ENCODE measurements at regions not wholly inside any gene's neighbourhood (a gene's known extent, or its start where the extent isn't known, plus 50 kb on each side); places are given as distances from the start of the nearest gene placed in this dataset.
"Not testable (repeated sequence)": the region's sequence is repeated elsewhere in the genome, so short reads cannot be mapped to it uniquely, and the experiment has no call there.

DNA sequence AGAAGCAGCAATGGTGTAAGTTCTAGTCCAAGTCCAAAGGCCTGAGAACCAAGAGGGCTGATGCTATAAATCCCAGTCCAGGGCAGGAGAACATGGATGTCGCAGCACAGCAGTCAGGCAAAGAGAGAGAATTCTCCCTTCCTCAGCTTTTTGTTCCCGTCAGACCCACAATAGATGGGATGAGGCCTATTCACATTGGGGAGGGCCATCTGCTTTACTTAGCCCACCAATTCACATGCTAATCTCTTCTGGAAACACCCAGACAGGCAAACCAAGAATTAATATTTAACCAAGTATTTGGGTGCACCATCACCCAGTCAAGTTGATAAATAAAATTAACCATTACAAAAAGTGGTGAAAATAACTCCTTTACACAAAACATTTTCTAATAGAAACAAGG is 511.7 kb upstream of the UBE2E2 start:
- Histone ChIP-seq H3K4me3 (no peak overlapping the region), H3K9ac (ENCODE audit: insufficient read length) (no peak overlapping the region), H3K36me3 (ENCODE audit: insufficient read depth, low read length) (no peaks in the 10 kb centered on the region), H3K27ac (no peak overlapping the region), H3K9me3 (ENCODE audit: low read depth, low read length) (no peaks in the 10 kb centered on the region)
- TF ChIP-seq POLR2AphosphoS5 (IDR thresholded peaks at IDR 0.05; ENCODE audit: borderline replicate concordance, low read depth, low read length) (no peak), EZH2 (IDR thresholded peaks at IDR 0.05) (no peak), FOXP2 (optimal IDR thresholded peaks at IDR 0.05; ENCODE audit: control extremely low read depth, extremely low read length, insufficient read depth) (no peak)
- DNase-seq (ENCODE audit: low read depth, low spot score) = no peak

DNA sequence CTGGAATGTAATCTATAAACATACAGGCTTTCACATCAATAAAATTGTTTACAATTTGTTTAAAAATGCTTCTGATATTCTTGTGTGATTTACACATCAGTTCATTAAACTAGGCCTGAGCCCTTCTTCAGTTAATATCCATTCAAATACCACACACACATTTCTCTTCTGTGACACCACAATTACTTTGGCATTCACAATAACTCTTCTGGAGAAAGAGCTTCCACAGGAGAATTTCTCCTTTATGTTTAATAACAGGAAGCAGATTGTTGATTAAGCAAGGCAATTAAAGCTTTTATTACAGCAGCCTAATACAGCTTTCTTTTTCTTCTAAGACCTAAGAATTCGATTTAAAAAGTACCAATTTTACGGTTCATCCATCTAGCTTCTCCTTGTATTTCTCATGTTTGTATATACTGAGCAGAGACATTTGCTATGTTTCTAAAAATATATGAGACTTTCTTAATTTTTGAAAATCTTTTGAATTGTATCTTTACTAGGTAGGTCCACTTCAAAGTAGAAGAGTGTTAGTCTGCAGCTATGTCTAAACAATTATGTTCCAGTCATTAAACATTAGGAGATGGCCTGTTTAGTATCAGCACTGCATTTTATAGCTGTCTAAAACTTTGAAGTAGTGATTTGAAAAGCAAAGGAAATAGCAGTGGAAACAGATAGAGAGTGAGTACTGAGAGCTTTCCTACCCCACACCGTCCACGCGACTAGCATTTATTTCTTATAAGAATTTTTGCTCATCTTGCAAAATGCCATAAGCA is 511.1 kb upstream of the UBE2E2 start:
- Histone ChIP-seq H3K9me3 (ENCODE audit: low read depth, low read length) (no peaks in the 10 kb centered on the region), H3K9ac (ENCODE audit: insufficient read length) (no peak overlapping the region), H3K36me3 (ENCODE audit: insufficient read depth, low read length) (no peaks in the 10 kb centered on the region), H3K27ac (no peak overlapping the region), H3K4me3 (no peak overlapping the region)
- no peak for DNase-seq (ENCODE audit: low read depth, low spot score)
- no peak for TF ChIP-seq FOXP2 (optimal IDR thresholded peaks at IDR 0.05; ENCODE audit: control extremely low read depth, extremely low read length, insufficient read depth)
- no peak for TF ChIP-seq POLR2AphosphoS5 (IDR thresholded peaks at IDR 0.05; ENCODE audit: borderline replicate concordance, low read depth, low read length)
- no peak for TF ChIP-seq EZH2 (IDR thresholded peaks at IDR 0.05)

DNA sequence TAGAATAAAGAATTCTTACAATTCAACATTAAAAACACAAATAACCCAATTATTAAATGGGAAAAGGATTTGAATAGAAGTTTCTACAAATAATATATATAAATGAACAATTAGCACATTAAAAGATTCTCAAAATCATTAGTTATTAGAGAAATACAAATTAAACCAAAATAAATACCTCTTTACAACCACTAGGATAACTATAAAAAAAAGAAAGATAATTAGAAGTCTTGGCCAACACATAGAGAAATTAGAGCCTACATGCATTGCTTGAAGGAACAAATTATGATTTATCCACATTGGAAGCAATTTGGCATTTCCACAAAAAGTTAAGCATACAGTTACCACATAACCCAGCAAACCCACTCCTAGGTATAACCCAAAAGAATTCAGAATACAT is 502.3 kb upstream of the UBE2E2 start:
- H3K9ac ChIP-seq (ENCODE audit: insufficient read length) = no peak overlapping the region
- no peak for DNase-seq (ENCODE audit: low read depth, low spot score)
- TF ChIP-seq FOXP2 (optimal IDR thresholded peaks at IDR 0.05; ENCODE audit: control extremely low read depth, extremely low read length, insufficient read depth) (no peak), EZH2 (IDR thresholded peaks at IDR 0.05) (no peak)

DNA sequence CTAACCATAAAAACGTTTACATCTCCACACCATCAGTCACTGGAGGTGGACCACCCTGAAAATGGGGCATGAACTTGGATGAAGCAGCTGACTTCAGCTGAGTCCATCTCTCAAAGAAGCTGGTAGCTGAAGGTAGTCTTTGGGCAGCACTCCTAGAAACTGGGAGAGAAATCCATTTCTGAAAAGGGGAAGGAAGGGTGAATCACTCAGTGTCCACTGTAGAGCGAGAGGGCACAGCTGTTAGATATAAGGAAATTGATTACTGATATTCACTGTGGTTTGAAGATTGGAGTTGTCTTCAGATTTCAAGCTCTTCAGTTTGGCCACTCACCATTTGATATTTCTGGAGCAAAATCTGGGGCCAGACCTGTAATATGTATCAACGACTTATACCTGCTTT is 499.0 kb upstream of the UBE2E2 start:
- H3K4me3 ChIP-seq = no peak overlapping the region
- no peak overlapping the region for H3K9ac ChIP-seq (ENCODE audit: insufficient read length)
- H3K36me3 ChIP-seq (ENCODE audit: insufficient read depth, low read length) = no peaks in the 10 kb centered on the region
- no peak overlapping the region for H3K27ac ChIP-seq
- no peak for DNase-seq (ENCODE audit: low read depth, low spot score)
- TF ChIP-seq EZH2 (IDR thresholded peaks at IDR 0.05) (no peak), POLR2AphosphoS5 (IDR thresholded peaks at IDR 0.05; ENCODE audit: borderline replicate concordance, low read depth, low read length) (no peak), FOXP2 (optimal IDR thresholded peaks at IDR 0.05; ENCODE audit: control extremely low read depth, extremely low read length, insufficient read depth) (no peak)
- no peaks in the 10 kb centered on the region for H3K9me3 ChIP-seq (ENCODE audit: low read depth, low read length)

More for the DNA sequence above, 502.3 kb upstream of the UBE2E2 start:
- Histone ChIP-seq H3K9me3 (ENCODE audit: low read depth, low read length) (no peaks in the 10 kb centered on the region), H3K36me3 (ENCODE audit: insufficient read depth, low read length) (no peaks in the 10 kb centered on the region), H3K4me3 (no peak overlapping the region), H3K27ac (no peak overlapping the region)

DNA sequence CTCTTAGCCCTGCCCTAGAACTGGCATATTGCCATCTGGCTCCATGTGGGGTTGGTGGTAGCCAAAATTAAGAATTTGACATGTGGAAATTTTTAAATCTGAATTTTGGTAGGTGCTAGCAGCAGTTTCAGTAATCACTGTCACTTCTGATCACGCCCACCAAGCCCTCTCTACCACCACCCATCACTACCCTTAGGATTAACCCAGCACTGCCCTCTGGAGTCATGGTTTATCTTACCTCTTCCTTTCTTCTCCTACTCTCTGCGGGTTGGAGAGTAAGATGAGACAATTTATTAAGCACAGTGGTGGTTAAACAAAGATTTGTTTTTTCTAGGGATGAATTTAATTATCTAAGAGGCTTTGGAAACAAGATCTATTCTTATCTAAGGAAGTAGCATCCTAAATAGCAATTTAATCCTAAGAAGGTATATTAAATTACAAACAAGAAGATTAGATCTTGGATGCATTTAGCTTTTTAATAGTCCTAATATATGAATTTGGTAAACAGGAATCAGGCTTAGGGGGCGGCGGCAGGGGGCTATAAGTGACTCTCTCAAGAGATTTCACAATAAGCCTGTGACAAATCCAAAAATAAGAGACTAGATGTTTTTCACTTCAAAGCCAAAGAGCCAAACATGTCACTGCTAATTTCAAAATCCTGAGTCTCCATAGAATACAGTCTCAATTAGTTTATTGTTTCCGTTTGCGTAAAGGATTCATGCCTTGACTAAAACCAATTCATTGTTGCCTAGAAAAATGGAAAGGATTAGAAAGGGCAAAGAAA is 498.4 kb upstream of the UBE2E2 start:
- H3K9ac ChIP-seq (ENCODE audit: insufficient read length) = no peak overlapping the region
- H3K27ac ChIP-seq = no peak overlapping the region
- no peaks in the 10 kb centered on the region for H3K9me3 ChIP-seq (ENCODE audit: low read depth, low read length)
- TF ChIP-seq POLR2AphosphoS5 (IDR thresholded peaks at IDR 0.05; ENCODE audit: borderline replicate concordance, low read depth, low read length) (no peak), EZH2 (IDR thresholded peaks at IDR 0.05) (no peak), FOXP2 (optimal IDR thresholded peaks at IDR 0.05; ENCODE audit: control extremely low read depth, extremely low read length, insufficient read depth) (no peak)
- DNase-seq (ENCODE audit: low read depth, low spot score) = no peak
- H3K36me3 ChIP-seq (ENCODE audit: insufficient read depth, low read length) = no peaks in the 10 kb centered on the region
- H3K4me3 ChIP-seq = no peak overlapping the region

DNA sequence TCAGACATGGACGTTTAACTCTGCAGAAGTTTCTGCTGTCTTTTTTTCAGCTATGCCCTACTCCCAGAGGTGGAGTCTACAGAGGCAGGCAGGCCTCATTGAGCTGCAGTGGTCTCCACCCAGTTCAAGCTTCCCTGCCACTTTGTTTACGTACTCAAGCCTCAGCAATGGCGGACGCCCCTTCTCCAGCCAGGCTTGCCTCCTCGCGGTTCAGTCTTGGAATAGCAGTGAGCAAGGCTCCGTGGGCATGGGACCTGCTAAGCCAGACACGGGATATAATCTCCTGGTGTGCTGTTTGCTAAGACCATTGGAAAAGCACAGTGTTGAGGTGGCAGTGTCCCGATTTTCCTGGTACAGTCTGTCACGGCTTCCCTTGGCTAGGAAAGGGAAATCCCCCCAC is 496.2 kb upstream of the UBE2E2 start:
- not testable (repeated sequence) for H3K9me3 ChIP-seq (ENCODE audit: low read depth, low read length); H3K27ac ChIP-seq; H3K36me3 ChIP-seq (ENCODE audit: insufficient read depth, low read length); DNase-seq (ENCODE audit: low read depth, low spot score); H3K9ac ChIP-seq (ENCODE audit: insufficient read length); H3K4me3 ChIP-seq

DNA sequence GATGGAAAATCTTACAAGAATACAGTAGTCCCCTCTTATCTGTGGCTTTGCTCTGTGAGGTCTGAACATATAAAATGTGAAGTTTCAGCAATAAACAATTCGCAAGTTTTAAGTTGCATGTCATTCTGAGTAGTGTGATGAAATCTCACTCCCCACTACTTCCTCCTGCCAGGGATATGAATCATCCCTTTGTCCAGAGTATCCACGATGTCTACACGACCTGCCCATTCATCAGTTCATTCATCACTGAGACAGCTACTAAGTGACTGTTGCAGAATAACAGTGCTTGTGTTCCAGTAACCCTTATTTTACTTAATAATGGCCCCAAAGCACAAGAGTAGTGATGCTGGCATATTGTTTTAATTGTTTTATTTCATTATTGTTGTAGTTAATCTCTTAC is 489.2 kb upstream of the UBE2E2 start:
- no peaks in the 10 kb centered on the region for H3K9me3 ChIP-seq (ENCODE audit: low read depth, low read length)
- H3K9ac ChIP-seq (ENCODE audit: insufficient read length) = no peak overlapping the region
- no peaks in the 10 kb centered on the region for H3K36me3 ChIP-seq (ENCODE audit: insufficient read depth, low read length)
- H3K27ac ChIP-seq = no peak overlapping the region
- H3K4me3 ChIP-seq = no peak overlapping the region
- TF ChIP-seq FOXP2 (optimal IDR thresholded peaks at IDR 0.05; ENCODE audit: control extremely low read depth, extremely low read length, insufficient read depth) = no peak
- no peak for TF ChIP-seq EZH2 (IDR thresholded peaks at IDR 0.05)
- TF ChIP-seq POLR2AphosphoS5 (IDR thresholded peaks at IDR 0.05; ENCODE audit: borderline replicate concordance, low read depth, low read length) = no peak
- DNase-seq (ENCODE audit: low read depth, low spot score) = no peak

DNA sequence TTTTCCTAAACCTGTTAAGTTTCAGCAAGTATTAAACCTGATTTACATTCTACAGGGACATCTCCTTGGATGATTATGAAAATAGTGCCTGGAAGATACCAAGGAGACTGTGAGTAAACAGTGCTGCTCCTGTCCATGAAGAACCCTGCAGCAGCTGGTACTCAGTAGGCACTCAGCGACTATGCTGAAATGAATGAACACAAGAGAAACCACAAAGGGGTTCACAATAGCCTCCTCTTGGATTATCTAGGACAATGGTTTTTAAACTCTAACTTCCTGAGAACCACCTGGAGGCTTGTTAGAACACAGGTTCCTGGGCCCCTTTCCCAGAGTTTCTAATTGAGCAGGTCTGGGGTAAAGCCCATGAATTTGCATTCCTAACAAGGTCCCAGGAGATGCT is 488.4 kb upstream of the UBE2E2 start:
- H3K4me3 ChIP-seq = no peak overlapping the region
- TF ChIP-seq FOXP2 (optimal IDR thresholded peaks at IDR 0.05; ENCODE audit: control extremely low read depth, extremely low read length, insufficient read depth) = no peak
- no peak for TF ChIP-seq POLR2AphosphoS5 (IDR thresholded peaks at IDR 0.05; ENCODE audit: borderline replicate concordance, low read depth, low read length)
- TF ChIP-seq EZH2 (IDR thresholded peaks at IDR 0.05) = no peak
- DNase-seq (ENCODE audit: low read depth, low spot score) = no peak

More for the DNA sequence above, 488.4 kb upstream of the UBE2E2 start:
- no peak overlapping the region for H3K9ac ChIP-seq (ENCODE audit: insufficient read length)
- H3K36me3 ChIP-seq (ENCODE audit: insufficient read depth, low read length) = no peaks in the 10 kb centered on the region
- H3K9me3 ChIP-seq (ENCODE audit: low read depth, low read length) = no peaks in the 10 kb centered on the region
- H3K27ac ChIP-seq = no peak overlapping the region

All from SK-N-MC (cell line).